Kidney capillary endothelial cell (primary cell): ENCODE measurements at regions not wholly inside any gene's neighbourhood (a gene's known extent, or its start where the extent isn't known, plus 50 kb on each side); places are given as distances from the start of the nearest gene placed in this dataset.
"Not testable (repeated sequence)": the region's sequence is repeated elsewhere in the genome, so short reads cannot be mapped to it uniquely, and the experiment has no call there.

ENCODE experiments used
- DNase-seq: peaks from one replicate; pipeline ENCODE4 v3.0.0-alpha.2; 2018; ENCODE audit warnings: low spot score

- no peak for DNase-seq
Observed at GRCh38 chr15:66884661-66885237, 180.7 kb upstream of the SMAD3 start.

DNA sequence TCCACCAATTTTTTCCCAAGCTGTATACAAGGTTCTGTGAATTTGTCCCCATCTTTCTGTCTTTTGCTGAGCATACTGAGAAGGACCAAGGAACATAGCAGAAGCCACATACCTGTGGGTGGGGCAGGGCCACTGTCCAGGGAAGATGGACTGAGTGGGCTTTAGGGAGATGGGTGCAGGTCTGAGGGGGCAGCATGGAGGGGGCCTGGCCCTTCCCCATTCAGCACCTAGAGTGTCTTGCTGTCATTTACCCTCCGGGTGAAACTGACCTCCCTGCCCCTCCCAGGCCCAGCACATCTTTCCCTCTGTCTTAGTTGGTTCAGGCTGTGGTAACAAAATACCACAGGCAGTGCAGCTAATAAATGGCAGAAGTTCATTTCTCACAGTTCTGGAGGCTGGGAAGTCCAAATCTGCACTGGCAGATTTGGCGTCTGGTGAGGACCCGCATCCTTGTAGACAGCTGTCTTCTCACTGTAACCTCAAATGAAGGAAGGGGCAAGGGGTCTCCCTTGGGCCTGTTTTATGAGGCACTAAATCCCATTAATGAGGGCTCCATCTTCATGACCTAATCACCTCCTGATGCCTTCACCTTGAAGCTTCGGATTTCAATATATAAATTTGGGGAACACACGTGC is 180.0 kb upstream of the SMAD3 start:
- no peak for DNase-seq

DNA sequence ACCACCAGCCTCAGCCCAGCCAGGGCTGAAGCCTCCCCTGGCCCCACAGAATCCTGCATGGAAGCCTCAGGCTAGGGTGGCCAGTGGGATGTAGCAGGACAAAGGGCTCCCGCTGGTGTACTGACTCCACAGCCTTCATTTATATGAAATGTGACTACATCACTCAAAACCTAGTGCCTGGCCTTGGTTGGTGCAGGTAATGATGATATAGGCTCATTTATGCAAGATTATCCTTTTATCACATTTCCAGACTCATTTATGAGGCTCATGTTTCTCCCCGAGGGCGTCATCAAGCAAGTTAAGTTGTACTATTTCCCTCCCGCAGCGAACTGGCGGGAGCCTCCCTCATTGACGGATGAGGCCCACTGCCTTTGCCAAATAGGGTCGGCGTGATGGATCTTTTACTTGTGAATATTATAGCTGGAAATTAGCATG is 179.1 kb upstream of the SMAD3 start:
- DNase-seq: no peak

DNA sequence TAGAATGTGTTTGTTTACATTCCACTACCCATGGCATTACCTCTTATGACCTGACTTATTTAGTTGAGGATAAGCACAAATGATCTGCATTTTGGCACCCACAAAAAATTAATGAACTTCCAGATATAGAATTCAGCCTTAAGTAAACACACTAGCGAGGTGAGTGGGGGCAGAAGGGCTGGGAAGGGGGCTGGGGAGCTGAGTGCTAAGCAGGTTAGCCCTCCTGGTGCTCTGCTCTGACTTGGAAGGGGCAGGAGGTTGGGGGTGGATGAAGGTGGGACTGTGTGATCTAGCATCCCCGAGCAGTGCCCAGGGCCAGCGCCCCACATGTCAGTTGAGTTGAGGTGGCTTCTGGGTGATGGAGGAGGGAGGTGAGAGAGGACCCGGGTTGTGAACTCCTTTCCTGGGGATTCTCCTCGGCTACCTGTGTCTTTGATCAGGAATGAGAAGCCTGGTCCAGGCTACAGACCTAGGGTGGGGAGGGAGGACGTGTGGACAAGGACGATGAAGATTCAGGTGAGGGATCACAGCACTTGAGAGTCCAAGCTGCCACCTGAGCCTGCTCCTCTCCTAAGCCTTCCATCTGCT is 178.6 kb upstream of the SMAD3 start:
- DNase-seq: no peak

DNA sequence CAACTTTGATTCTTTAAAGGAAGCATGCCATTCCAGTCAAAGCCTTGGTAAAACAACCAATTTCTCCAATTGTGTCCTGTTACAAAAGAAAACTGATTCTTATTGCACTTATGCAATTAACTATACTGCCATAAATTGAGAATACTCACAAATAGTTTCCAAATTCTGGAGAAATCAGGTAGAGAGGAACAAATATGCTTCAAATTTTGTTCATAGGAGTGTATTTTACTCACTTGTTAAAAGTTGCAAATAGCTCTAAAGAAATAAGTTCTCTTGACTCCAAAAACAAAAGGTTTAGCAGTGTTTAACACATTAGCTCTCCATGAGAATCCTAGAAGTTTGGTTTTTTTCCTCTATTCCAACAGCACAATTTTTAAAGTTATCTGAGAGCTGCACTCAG is 176.1 kb upstream of the SMAD3 start:
- DNase-seq: not testable (repeated sequence)

GRCh38 chr15:66891776-66892175 is 173.6 kb upstream of the SMAD3 start:
- no peak for DNase-seq

- DNase-seq: no peak
Observed at GRCh38 chr15:66893294-66893693, 172.1 kb upstream of the SMAD3 start.

DNA sequence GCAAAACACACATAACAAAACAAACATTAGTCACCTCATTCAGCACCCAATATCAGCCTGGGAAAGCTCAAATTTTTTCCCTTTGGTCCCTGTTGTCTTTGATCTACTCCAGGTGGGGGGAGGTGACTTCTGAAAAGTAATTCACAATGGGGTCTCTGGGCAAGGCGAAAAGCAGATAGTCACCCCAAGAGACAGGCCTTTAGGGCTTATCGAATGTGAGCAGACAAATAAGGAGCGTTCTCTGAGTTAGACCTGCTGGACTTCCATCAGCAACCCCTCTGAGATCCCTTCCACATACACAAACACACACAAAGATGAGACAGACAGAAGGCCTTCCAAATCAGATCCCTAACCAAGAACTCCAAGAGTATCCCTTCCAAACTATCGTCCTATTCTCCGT is 171.0 kb upstream of the SMAD3 start:
- DNase-seq: no peak

DNA sequence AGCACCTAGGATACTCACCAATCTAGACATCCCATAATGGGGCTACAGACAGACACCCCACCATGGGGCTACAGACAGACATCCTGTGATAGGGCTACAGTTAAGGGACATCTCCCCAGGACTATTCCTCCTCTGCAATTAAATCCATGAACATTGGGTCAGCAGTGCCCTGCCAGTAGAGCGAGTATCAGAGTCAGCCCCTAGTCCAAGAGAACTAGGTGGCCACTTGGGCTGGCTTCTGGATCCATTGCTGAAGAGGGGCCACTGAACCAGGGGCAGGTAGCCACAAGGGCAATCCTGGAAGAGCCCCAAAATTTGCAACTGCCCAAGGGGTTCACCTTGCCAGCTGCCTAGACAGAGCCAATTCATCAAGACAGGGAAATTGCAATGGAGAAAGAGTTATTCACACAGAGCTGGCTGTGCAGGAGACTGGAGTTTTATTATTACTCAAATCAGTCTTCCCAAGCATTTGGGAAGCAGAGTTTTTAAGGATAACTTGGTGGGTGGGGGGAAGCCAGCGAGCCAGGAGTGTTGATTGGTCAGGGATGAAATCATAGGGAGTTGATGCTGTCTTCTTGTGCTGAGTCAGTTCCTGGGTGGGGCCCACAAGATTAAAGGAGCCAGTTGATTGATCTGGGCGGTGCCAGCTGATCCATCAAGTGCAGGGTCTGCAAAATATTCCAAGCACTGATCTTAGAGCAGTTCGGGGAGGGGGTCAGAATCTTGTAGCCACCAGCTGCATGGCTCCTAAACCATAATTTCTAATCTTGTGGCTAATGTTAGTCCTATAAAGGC is 170.2 kb upstream of the SMAD3 start:
- no peak for DNase-seq

- DNase-seq: no peak
Observed at GRCh38 chr15:66895794-66896453, 169.5 kb upstream of the SMAD3 start.

- no peak for DNase-seq
Observed at GRCh38 chr15:66896611-66897010, 168.8 kb upstream of the SMAD3 start.

DNA sequence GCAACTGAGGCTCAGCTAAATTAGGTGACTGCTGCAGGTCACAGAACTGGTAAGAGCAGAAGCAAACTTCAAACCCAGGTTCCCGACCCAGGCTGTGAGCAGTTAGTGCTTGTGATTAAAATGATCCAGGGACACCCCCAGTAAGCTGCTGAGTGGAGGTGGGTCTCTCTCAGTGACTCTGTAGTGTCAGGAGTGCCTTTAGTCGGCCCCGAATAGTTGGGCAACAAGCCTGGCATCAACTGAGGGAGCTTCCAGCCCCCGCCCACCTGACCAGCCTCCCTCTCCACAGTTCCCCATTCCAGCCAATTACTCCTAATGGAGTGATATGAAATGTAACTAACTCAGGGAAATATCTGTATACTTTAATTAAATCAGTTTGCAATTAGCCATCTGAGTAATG is 168.0 kb upstream of the SMAD3 start:
- DNase-seq: no peak

GRCh38 chr15:66897971-66898370 is 167.4 kb upstream of the SMAD3 start:
- no peak for DNase-seq

DNA sequence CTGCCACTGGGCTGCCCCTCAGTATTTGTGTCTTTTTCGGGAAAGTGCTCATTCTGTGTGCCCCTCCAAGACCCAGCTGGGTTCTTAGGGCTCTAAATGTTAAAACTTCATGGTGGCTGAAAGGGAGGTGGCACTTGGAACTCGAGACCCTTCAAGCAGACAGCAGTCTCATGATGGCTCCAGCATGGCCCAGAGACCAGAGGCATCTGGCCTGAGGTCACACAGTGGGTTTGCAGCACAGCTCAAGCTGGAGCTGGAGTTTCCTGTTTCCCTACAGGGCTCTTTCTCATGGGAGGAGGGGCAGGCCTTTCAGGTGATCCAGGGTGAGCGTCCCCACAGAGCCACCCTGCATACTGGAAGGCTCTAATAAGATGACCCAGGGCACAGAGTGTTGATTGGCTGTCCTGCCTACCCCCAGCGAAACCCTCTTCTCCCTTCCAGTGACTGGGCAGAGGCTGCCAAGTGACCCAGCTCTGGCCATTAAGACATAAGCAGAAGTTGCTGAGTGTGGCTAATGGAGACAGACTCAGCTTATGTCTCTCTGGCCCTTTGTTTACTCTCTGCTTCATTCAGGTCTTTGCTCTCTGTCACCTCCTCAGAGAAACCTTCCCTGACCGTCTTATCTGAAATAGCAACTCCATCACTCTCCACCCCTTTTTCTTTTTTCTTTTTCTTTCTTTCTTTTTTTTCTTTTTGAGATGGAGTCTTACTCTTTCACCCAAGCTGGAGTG is 166.6 kb upstream of the SMAD3 start:
- DNase-seq: no peak

DNA sequence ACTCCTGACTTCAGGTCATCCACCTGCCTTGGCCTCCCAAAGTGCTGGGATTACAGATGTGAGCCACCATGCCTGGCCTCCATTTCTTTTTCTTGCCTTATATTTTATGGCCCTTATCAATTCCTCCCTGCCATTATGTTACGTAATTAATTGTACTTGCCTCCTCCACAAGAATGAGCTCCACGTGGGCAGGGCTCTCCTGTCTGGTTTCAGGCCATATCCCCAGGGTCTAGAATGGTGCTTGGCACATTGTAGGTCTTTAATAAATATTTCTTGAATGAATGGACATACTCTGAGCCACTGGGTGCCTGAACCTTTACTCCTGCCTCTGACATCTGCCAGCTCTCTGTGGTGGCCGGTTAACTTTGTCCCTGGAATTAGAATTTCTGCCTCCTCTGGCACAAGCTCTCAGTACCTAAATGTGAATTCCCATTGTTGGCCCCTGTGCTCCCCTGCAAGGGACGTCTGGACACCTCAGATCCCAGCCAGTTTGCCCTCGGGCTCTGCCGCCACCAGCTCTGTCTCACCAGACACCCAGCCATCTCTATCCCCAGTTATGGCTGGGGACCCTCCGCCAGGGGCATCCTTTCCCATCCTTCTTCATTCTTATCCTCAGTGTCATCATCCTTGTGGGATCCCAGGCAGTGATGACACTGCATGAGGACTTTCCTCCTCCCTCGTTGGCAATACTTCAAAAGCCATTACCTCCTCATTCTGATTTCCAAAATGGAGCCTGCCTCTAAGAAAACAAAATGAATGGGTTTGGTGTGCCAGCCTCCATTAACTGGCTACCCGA is 165.6 kb upstream of the SMAD3 start:
- no peak for DNase-seq

DNA sequence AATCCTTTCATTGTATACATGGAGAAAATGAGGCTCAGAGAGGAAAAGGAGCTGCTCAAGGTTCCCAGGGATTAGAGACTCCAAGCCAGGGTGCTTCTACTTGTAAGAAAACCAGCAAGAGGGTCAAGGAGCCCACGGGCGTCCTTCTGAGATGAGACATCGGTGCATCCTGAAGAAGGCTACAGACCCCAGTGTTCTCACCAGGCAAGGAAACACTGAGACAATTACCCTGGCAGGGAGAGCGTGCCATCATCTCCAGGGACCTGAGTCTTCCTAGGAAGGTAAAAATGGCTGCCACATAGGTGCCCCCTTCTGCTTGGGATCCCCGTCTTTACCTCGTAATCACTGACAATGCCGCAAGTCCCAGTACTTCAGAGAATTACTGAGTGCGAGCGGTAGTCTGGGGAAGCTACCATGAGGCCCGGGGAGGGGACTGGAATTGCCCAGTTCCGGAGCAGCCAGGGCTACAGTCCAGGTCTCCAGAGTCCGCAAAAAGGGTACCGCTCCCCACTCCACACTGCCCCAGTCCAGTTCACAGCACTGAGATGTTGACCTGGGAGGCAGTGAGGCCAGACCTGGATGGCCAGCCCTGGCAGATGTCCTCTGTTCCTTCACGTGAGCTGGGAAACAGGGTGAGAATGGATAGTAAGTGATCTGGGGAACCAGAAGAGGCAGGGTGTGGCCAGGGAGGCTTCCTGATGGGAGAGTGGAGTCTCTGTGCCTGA is 164.7 kb upstream of the SMAD3 start:
- DNase-seq: no peak

GRCh38 chr15:66901336-66902100 is 163.9 kb upstream of the SMAD3 start:
- DNase-seq: peak; percentile 47

GRCh38 chr15:66905185-66905584 is 160.2 kb upstream of the SMAD3 start:
- DNase-seq: no peak

- DNase-seq: no peak
Observed at GRCh38 chr15:66905954-66906353, 159.4 kb upstream of the SMAD3 start.
